GM21529 (cell line): ENCODE measurements at regions not wholly inside any gene's neighbourhood (a gene's known extent, or its start where the extent isn't known, plus 50 kb on each side); places are given as distances from the start of the nearest gene placed in this dataset.

Experiments
- ATAC-seq: cut with Tn5 transposase; IDR thresholded peaks from one replicate; pipeline ENCODE4 v1.9.1; 2021; ENCODE audit not compliant: unreplicated experiment

GRCh38 chr1:239870194-239870593 lies 221.5 kb upstream of the FMN2 start:
- ATAC-seq, result no peak

GRCh38 chr1:239872626-239873025 lies 219.1 kb upstream of the FMN2 start:
- ATAC-seq, result no peak

- ATAC-seq, result no peak
Observed at GRCh38 chr1:239874831-239875230, 216.9 kb upstream of the FMN2 start.

- ATAC-seq, result no peak
Observed at GRCh38 chr1:239879321-239880170, 212.1 kb upstream of the FMN2 start.

GRCh38 chr1:239882967-239883366 lies 208.7 kb upstream of the FMN2 start:
- ATAC-seq, result no peak

GRCh38 chr1:239884796-239885195 lies 206.9 kb upstream of the FMN2 start:
- ATAC-seq, result no peak

- no peak for ATAC-seq
Observed at GRCh38 chr1:239886266-239886665, 205.4 kb upstream of the FMN2 start.

GRCh38 chr1:239888639-239889038 lies 203.0 kb upstream of the FMN2 start:
- no peak for ATAC-seq

GRCh38 chr1:239891621-239892358 lies 199.9 kb upstream of the FMN2 start:
- no peak for ATAC-seq

- no peak for ATAC-seq
Observed at GRCh38 chr1:239892602-239893001, 199.1 kb upstream of the FMN2 start.

- no peak for ATAC-seq
Observed at GRCh38 chr1:239893127-239893731, 198.5 kb upstream of the FMN2 start.

GRCh38 chr1:239896569-239896968 lies 195.1 kb upstream of the FMN2 start:
- ATAC-seq, result no peak

- ATAC-seq, result no peak
Observed at GRCh38 chr1:239896980-239897379, 194.7 kb upstream of the FMN2 start.

- ATAC-seq, result no peak
Observed at GRCh38 chr1:239897458-239897857, 194.2 kb upstream of the FMN2 start.

GRCh38 chr1:239898062-239898730 lies 193.5 kb upstream of the FMN2 start:
- peak; percentile 96 for ATAC-seq

- ATAC-seq, result no peak
Observed at GRCh38 chr1:239899747-239900146, 191.9 kb upstream of the FMN2 start.

GRCh38 chr1:239906394-239906793 lies 185.3 kb upstream of the FMN2 start:
- no peak for ATAC-seq

GRCh38 chr1:239909898-239910297 lies 181.8 kb upstream of the FMN2 start:
- no peak for ATAC-seq

- ATAC-seq, result no peak
Observed at GRCh38 chr1:239912471-239912870, 179.2 kb upstream of the FMN2 start.

GRCh38 chr1:239913141-239913585 lies 178.5 kb upstream of the FMN2 start:
- no peak for ATAC-seq

GRCh38 chr1:239914751-239915231 lies 176.9 kb upstream of the FMN2 start:
- ATAC-seq, result no peak
